ENCODE measurements at regions not wholly inside any gene's neighbourhood (a gene's known extent, or its start where the extent isn't known, plus 50 kb on each side); places are given as distances from the start of the nearest gene placed in this dataset.

- TF ChIP-seq CTCF (IDR thresholded peaks at IDR 0.05) (no peak), POLR2A (IDR thresholded peaks at IDR 0.05) (no peak), EP300 (IDR thresholded peaks at IDR 0.05; ENCODE audit: low read depth) (no peak)
These were observed 172.2 kb upstream of the GRAMD2B start for GRCh38 chr5:126251024-126251423.
